ENCODE measurements at regions not wholly inside any gene's neighbourhood (a gene's known extent, or its start where the extent isn't known, plus 50 kb on each side); places are given as distances from the start of the nearest gene placed in this dataset.
"Not testable (repeated sequence)": the region's sequence is repeated elsewhere in the genome, so short reads cannot be mapped to it uniquely, and the experiment has no call there.

GRCh38 chr7:65561786-65562372, 188.2 kb downstream of the ZNF92 start:
- DNase-seq; H2BK120ac ChIP-seq (ENCODE audit: low read depth, low read length); H3K36me3 ChIP-seq (ENCODE audit: control insufficient read depth, insufficient read depth, low read length); H3K4me1 ChIP-seq (ENCODE audit: control insufficient read depth, insufficient read depth, low read length); CTCF ChIA-PET; H2AK5ac ChIP-seq (ENCODE audit: low read depth, low read length); H3K27ac ChIP-seq (ENCODE audit: insufficient read depth, low read length); H2BK5ac ChIP-seq (ENCODE audit: low read depth, low read length, poor library complexity, severe bottlenecking); POLR2A ChIA-PET (ENCODE audit: unreplicated experiment); H3K4ac ChIP-seq (ENCODE audit: low read depth, low read length); H2BK20ac ChIP-seq (ENCODE audit: low read depth, low read length); H3K27me3 ChIP-seq (ENCODE audit: control insufficient read depth, insufficient read depth, low read length); H3K79me1 ChIP-seq (ENCODE audit: low read depth in 1 of 2, low read length in 2 of 2); H4K91ac ChIP-seq (ENCODE audit: insufficient read depth, low read depth, low read length); H2AFZ ChIP-seq (replicated peaks; ENCODE audit: low read length, poor library complexity); H3K18ac ChIP-seq (ENCODE audit: low read depth, low read length); H4K5ac ChIP-seq (ENCODE audit: low read depth, low read length); H3K4me3 ChIP-seq (ENCODE audit: insufficient read depth, low read depth, low read length); H2BK15ac ChIP-seq (ENCODE audit: low read depth, low read length); H2AK9ac ChIP-seq (replicated peaks; ENCODE audit: low read depth, low read length, poor library complexity); ATAC-seq (ENCODE audit: low read depth); H3K14ac ChIP-seq (replicated peaks; ENCODE audit: low read depth, low read length); H3K56ac ChIP-seq (ENCODE audit: extremely low read depth, insufficient read depth, low read length); BruUV-seq (replicated peaks); H4K20me1 ChIP-seq (ENCODE audit: insufficient read depth, low read length); H3K23ac ChIP-seq (ENCODE audit: low read depth, low read length); H3K9me3 ChIP-seq (ENCODE audit: control insufficient read depth, insufficient read depth, low read length); in situ Hi-C loops (cut with MboI; ENCODE audit: low sequenced_read_pairs); H4K8ac ChIP-seq (ENCODE audit: low read depth in 2 of 2, low read length in 2 of 2); H3K9ac ChIP-seq (ENCODE audit: low read depth, low read length); H3K9me1 ChIP-seq (ENCODE audit: insufficient read depth, low read length); H3K4me2 ChIP-seq (ENCODE audit: low read depth, low read length); intact Hi-C loops (cut with micrococcal nuclease); dilution Hi-C loops (cut with HindIII; ENCODE audit: low sequenced_read_pairs, unreplicated experiment): not testable (repeated sequence)
- WGBS, 2 experiments (ENCODE audit: extremely low coverage in 2 of 2, insufficient read length in 1 of 2), result no CpG with 5 or more reads among the region's 6 CpGs

- H4K91ac ChIP-seq (ENCODE audit: insufficient read depth, low read depth, low read length); intact Hi-C loops (cut with micrococcal nuclease); H4K20me1 ChIP-seq (ENCODE audit: insufficient read depth, low read length); H2AK9ac ChIP-seq (replicated peaks; ENCODE audit: low read depth, low read length, poor library complexity); H4K8ac ChIP-seq (ENCODE audit: low read depth in 2 of 2, low read length in 2 of 2); H3K4me1 ChIP-seq (ENCODE audit: control insufficient read depth, insufficient read depth, low read length); H2BK20ac ChIP-seq (ENCODE audit: low read depth, low read length); H2AFZ ChIP-seq (replicated peaks; ENCODE audit: low read length, poor library complexity); H3K9ac ChIP-seq (ENCODE audit: low read depth, low read length); H2BK120ac ChIP-seq (ENCODE audit: low read depth, low read length); ATAC-seq (ENCODE audit: low read depth); H4K5ac ChIP-seq (ENCODE audit: low read depth, low read length); H3K4me2 ChIP-seq (ENCODE audit: low read depth, low read length); H2BK15ac ChIP-seq (ENCODE audit: low read depth, low read length); H3K23ac ChIP-seq (ENCODE audit: low read depth, low read length); H2AK5ac ChIP-seq (ENCODE audit: low read depth, low read length); H3K4me3 ChIP-seq (ENCODE audit: insufficient read depth, low read depth, low read length); H3K9me1 ChIP-seq (ENCODE audit: insufficient read depth, low read length); H3K27me3 ChIP-seq (ENCODE audit: control insufficient read depth, insufficient read depth, low read length); BruUV-seq (replicated peaks); H3K14ac ChIP-seq (replicated peaks; ENCODE audit: low read depth, low read length); POLR2A ChIA-PET (ENCODE audit: unreplicated experiment); CTCF ChIA-PET; dilution Hi-C loops (cut with HindIII; ENCODE audit: low sequenced_read_pairs, unreplicated experiment); H3K27ac ChIP-seq (ENCODE audit: insufficient read depth, low read length); H3K36me3 ChIP-seq (ENCODE audit: control insufficient read depth, insufficient read depth, low read length); DNase-seq; H3K18ac ChIP-seq (ENCODE audit: low read depth, low read length); H3K56ac ChIP-seq (ENCODE audit: extremely low read depth, insufficient read depth, low read length); H3K4ac ChIP-seq (ENCODE audit: low read depth, low read length); H2BK5ac ChIP-seq (ENCODE audit: low read depth, low read length, poor library complexity, severe bottlenecking); H3K9me3 ChIP-seq (ENCODE audit: control insufficient read depth, insufficient read depth, low read length); in situ Hi-C loops (cut with MboI; ENCODE audit: low sequenced_read_pairs); H3K79me1 ChIP-seq (ENCODE audit: low read depth in 1 of 2, low read length in 2 of 2): not testable (repeated sequence)
- WGBS, 2 experiments (ENCODE audit: extremely low coverage in 2 of 2, insufficient read length in 1 of 2), result no CpG with 5 or more reads among the region's 2 CpGs
These were observed 188.9 kb downstream of the ZNF92 start for GRCh38 chr7:65562522-65562921.

Measured in IMR-90 (cell line).